ENCODE measurements at regions not wholly inside any gene's neighbourhood (a gene's known extent, or its start where the extent isn't known, plus 50 kb on each side); places are given as distances from the start of the nearest gene placed in this dataset.

DNA sequence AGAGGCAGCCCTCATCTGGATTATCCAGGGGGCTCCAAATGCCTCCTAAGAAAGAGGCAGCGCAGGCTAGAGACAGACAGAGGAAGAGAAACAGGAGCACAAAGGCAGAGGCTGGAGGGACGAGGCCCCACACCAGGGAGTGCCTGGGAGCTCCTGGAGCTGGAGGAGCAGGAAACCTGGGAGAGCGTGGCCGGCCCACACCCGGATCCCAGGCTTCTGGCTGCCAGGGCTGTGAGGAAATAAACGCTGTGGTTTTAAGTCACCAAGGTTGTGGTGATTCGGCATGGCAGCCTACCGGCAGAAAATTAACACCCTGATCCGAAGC lies 165.5 kb downstream of the OLFM1 start:
- DNase-seq (ENCODE audit: low spot score), result no peak

DNA sequence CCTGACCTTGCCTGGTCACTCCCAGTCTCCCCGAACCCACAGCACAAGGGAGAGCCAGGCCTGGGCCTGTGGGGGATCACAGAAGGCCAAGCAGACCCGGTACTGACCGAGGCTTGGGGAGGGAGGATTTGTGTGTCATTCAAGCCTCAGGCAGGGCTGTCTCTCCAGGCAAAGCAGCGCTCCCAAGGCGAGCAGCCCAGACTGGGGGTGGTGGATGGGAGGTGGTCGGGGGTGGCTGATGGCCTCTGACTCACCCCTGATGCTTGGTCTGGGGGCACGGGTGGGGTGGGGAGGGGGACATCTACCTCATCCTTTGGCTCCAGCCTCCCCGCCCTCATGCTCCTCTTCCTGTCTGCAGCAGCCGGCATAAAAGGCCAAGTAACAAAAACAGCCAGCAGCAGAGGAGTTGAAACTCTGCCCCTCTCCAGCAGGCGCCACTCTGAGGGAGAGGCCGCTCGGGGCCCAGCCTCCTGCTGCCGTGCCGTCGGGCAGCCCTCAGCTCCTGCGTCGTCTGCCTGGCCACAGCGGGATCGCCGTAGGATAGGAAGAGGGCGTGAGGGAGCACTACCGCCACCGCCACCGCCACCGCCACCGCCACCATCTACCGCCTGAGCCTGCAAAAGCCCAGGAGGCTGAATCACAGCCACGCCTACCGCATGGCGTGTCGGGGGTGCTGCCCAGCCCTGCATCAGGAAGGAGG lies 166.0 kb downstream of the OLFM1 start:
- DNase-seq (ENCODE audit: low spot score), result no peak

GRCh38 chr9:135254176-135255032 lies 166.9 kb downstream of the OLFM1 start:
- DNase-seq (ENCODE audit: low spot score), result no peak

GRCh38 chr9:135255033-135255840 lies 167.8 kb downstream of the OLFM1 start:
- no peak for DNase-seq (ENCODE audit: low spot score)

- DNase-seq (ENCODE audit: low spot score), result no peak
Observed at GRCh38 chr9:135255841-135256580, 168.5 kb downstream of the OLFM1 start.

DNA sequence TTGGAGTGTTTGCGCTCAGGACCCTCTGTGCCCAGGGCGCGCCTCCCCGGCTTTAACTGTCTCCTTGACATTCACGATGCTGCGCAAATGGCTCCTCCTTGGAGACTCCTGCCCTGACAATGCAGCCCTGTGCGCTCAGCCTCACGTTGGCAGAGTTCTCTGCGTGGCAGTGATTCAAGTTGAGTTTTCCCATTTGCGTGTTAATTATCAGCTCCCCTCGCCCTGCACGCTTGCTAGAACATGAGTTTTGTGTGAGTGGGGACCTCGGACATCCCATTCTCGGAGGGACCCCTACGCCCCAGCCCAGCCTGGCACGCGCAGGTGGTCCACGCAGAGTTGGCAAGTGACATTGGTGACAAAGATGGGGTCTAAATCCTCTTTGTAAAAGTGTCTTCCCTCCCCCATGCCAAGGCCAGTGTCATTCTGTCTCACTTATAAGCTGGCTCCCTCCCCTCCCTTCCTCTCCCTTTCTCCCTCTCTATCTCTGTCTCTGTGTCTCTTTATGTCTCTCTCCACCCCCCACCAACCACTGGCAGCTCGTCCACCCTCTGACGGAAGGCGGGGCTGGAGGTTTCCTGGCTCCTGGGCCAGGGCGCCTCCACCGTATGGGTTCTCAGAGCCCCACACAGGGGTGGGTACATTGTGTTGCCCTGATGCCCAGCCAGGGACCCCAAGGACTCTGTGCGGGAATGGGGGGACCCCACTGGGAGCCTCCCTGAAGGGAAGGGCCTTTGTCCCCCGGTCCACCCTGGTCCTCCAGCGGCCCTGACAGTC lies 169.3 kb downstream of the OLFM1 start:
- DNase-seq (ENCODE audit: low spot score), result no peak

GRCh38 chr9:135258461-135258860 lies 171.0 kb downstream of the OLFM1 start:
- DNase-seq (ENCODE audit: low spot score), result no peak

DNA sequence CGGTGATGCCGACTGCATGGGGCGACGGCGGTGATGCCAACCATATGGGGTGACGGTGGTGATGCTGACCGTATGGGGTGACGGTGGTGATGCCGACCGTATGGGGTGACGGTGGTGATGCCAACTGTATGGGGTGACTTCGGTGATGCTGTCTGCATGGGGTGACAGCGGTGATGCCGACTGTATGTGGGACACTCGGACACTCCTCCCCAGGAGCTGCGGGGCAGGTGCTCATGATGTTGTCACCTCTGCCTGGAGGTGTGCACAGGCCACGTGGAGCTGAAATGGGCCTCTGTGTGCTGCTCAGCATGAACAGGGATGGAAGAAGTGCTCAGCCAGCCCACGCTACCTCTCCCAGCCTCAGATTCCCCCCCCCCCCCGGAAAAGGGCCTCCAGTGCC lies 171.8 kb downstream of the OLFM1 start:
- DNase-seq (ENCODE audit: low spot score), result no peak

GRCh38 chr9:135260221-135261180 lies 173.0 kb downstream of the OLFM1 start:
- no peak for DNase-seq (ENCODE audit: low spot score)

GRCh38 chr9:135262248-135262647 lies 174.8 kb downstream of the OLFM1 start:
- DNase-seq (ENCODE audit: low spot score), result no peak

DNA sequence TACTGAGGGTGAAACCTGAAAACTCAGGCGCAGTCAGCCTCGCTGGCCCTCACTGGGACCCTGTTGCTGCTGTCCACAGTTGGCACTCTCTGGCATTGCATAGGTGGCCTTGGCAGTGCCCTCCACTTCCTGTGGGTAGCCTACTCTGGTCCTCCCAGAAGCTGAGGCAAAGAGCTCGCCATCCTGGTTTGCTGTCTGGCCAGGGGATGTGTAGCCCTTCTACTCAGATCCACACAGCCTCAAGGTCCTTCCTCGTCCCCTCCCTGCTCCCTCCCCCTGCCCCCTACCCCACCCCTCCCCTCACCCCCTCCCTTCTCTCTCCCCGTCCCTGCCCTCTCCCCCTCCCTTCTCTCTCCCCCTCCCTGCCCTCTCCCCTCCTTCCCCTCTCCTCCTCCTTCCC lies 176.0 kb downstream of the OLFM1 start:
- DNase-seq (ENCODE audit: low spot score), result no peak

DNA sequence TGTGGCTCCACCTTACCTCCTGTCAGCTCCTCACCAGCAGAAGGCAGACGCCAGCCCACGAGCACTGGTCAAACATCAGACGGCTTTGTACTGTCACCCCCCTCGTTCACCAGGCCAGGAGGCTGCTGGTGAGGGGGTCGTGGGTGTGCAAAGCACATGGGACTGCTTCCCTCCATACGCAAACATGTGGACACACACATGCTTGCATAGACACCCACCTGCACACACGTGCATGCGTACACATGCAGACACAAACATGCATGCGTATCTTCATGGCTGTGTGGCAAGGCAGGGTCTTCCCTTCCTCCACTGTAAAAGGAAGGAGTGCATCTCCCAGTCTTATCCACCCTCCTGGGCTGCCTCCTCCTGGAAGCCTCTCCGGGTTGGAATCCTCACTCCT lies 178.5 kb downstream of the OLFM1 start:
- no peak for DNase-seq (ENCODE audit: low spot score)

DNA sequence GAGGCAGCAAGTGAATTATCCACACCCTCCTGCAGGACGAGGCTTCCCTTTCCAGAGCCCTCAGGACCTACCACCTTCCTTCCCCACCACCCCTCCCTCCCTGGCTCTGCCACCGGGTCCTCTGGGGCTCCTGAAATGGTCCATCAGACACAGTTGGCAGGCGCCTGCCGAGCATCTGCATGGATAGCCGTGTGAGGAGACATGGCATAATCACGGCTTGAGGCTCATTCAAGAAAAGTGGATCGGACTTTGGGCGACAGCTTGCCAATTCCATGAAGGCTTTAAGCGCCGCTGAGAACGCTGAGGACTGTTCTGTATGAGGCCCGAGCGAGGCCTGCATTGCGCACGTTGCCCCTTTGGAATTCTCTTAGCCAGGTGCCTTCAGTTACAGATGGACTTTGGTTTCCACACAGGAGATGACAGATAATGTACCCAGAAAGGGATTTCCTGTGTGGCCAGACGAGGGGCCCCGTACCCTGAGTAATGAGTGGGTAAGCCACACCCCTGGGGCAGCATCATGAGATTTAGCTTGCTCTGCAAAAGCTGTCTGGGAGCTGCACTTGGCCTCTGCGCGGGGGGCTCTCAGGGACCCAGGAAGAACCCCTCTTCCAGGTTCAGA lies 179.8 kb downstream of the OLFM1 start:
- no peak for DNase-seq (ENCODE audit: low spot score)

- DNase-seq (ENCODE audit: low spot score), result no peak
Observed at GRCh38 chr9:135268031-135268430, 180.6 kb downstream of the OLFM1 start.

DNA sequence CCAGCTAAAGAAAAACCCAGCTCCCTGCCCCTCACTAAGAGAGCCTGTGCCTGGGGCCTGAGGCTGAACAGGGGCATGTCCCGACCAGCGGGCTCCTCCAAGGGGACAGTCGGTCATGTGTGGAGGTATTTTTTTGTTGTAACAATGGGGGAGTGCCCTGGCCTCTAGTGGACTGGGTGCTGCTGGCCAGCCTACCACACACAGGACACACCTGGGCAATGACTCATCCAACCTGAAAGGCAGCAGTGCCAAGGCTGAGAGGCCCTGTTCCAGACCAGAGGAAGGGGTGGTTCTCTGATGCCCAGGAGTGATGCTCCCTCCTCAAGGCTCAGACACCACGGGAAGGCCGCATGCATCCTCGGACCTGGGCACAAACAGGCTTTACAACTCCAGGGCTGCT lies 181.5 kb downstream of the OLFM1 start:
- no peak for DNase-seq (ENCODE audit: low spot score)

GRCh38 chr9:135269912-135270830 lies 182.7 kb downstream of the OLFM1 start:
- DNase-seq (ENCODE audit: low spot score), result no peak

GRCh38 chr9:135271425-135271824 lies 184.0 kb downstream of the OLFM1 start:
- DNase-seq (ENCODE audit: low spot score), result no peak

- no peak for DNase-seq (ENCODE audit: low spot score)
Observed at GRCh38 chr9:135272608-135273007, 185.1 kb downstream of the OLFM1 start.

- no peak for DNase-seq (ENCODE audit: low spot score)
Observed at GRCh38 chr9:135273008-135273407, 185.5 kb downstream of the OLFM1 start.
